Activated CD8-positive, alpha-beta memory T cell treated with anti-CD3 and anti-CD28 coated beads, Interleukin-2, amount 50 U/mL, for 24 hours (primary cell): ENCODE measurements at regions not wholly inside any gene's neighbourhood (a gene's known extent, or its start where the extent isn't known, plus 50 kb on each side); places are given as distances from the start of the nearest gene placed in this dataset.

Experiments
- DNase-seq: peaks from one replicate; pipeline ENCODE4 v3.0.0-alpha.2; 2020; ENCODE audit errors: extremely low read depth

DNA sequence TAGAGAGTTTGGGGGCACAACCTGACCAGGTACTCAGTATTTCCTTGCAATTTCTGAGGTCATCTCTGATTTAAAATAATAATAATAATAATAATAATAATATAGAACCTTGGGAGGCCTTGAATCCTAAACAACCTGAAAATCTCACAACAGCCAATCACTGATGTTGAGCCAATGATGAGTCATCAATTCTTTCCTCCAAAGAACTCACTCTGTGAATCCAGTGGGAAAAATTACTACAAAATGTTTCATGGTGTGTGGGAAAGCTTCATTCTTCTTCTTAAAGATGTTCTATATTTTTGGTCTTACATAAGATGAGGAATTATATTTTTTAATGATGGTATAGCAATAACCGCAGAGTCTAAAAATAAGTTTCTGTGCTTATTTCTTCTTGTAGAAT is 594.6 kb downstream of the EFNB2 start:
- no peak for DNase-seq

DNA sequence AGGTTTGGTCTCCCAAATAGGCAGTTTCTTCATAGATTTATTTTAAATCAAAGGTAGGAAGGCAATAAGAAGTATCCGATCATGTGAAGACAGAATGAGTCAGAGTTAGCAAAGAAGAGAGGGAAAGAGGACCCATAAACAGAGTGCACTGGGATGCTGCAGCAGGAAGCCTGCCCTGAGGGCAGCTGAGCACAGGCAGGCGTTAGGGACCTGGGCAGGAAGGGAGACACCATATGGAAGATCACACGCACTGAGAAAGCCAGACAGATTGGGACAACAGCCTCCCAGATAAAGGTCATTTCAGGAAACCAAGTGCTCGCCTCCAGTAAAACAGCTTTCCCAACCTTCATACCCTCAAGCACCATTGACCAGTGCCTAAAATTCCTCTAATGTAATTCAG is 598.0 kb downstream of the EFNB2 start:
- no peak for DNase-seq

DNA sequence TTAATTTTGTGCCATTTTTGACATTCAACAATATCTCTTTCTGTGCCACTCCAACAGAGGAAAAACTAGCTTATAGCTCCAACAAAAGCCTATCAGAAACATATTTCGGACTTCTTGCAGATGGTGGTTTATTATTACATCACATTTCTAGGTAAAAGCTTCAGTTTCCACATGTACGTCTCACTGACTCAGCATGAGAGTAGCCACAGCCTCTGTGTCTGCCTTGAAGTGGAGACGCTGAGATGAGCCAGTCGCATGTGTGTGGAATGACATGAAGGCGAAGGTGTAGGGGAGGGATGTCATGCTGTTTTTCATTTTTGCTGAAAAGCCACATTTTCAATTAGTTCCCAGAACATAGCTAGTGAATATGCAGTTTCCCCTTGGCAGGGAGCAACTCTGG is 598.6 kb downstream of the EFNB2 start:
- DNase-seq: no peak

DNA sequence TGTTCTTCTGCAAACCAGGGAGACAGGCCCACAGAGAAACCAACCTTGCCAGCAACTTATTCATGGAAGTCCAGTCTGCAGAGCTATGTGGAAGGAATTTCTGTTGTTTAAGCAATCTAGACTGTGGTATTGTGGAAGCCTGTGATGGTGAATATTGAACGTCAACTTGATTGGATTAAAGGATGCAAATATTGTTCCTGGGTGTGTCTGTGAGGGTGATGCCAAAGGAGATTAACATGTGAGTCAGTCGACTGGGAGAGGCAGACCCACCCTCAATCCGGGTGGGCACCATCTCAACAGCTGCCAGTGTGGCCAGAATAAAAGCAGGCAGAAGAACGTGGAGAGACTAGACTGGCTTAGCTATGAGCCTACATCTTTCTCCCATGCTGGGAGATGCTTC is 606.0 kb downstream of the EFNB2 start:
- no peak for DNase-seq

DNA sequence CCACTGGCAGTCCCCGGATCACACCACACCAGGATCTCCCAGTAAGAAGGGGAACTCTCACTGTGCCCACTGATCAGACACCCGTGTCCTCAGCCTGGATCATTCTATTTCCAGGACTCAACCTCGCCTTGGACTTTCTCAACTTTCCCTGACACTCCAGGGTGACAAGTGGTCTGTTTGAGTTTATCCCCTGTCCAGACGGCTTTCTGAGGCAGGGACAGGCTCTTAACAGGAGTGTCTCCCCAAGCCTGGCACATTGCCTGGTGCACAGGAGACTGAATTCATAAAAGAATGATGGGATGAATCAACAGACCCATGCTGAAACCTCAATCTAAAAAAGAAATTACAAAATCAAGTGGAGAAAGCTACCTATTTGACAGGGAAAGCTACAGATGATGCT is 606.6 kb downstream of the EFNB2 start:
- no peak for DNase-seq

DNA sequence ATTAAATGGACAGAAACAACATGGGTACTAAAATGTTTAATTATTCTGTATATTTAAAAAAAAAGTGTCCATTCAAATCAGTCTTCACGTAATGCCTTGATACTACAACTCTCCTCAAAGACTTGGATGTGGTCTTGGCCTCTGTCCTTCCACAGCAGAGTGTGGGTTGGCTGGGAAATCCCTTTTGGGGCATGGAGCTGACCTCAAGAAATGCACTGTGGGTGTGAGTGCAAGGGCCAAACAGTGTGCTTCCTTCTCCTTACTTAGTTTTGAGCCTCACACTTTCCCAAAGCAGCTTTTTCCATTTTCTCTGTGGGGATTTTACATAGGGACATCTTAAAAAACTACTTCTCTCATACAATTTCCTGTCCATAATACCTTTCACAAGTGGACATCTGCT is 607.4 kb downstream of the EFNB2 start:
- DNase-seq: no peak

DNA sequence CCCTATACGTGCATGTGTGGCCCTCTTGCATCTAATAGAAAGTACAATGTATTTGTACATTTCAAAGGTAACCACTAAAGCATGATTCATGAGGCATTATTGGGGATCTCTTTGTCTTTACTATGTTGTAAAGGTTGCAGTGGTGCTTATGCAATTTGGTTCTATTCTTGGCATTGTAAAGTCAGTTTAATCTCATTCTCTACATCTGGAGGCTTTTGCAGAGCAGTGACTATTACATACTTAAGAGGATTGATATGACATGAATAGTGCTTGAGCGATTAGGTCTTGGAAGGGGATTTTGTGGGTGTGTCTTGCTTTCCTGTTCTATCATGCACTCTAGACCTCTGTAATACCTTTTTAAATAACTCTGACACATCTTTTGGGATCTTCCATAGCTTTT is 610.0 kb downstream of the EFNB2 start:
- DNase-seq: no peak

DNA sequence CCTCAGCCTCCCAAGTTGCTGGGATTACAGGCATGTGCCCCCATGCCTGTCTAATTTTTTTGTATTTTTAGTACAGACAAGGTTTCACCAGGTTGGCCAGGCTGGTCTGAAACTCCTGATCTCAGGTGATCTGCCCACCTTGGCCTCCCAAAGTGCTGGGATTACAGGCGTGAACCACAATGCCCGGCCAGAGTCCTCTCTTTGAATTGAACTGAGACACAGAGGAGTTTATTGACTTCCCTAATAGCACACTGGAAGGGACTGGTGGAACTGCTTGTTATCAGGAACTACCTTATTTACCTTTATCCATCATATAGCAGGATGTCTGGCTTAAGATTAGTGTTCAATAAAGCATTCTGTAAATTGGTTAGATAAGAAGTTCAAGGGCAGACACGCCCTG is 613.8 kb downstream of the EFNB2 start:
- DNase-seq: no peak

DNA sequence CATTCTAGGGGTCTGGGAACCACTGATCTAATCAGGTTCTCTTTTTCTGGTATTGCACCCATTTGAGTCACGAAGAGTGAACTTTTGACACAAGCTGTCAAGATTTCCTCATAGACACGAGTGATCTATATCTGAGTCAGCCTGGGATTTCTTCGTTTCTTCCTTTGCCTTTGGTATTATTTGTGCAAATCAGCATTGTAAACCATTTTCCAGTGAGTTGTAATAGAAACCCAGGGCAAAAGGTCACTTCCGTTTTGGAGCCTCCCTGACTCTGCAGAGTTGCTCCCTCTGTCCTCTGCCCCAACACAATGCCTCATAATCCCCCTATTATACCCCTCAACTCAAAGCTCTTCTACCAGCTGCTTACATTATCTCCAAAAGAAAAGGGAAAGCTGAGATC is 615.1 kb downstream of the EFNB2 start:
- no peak for DNase-seq

DNA sequence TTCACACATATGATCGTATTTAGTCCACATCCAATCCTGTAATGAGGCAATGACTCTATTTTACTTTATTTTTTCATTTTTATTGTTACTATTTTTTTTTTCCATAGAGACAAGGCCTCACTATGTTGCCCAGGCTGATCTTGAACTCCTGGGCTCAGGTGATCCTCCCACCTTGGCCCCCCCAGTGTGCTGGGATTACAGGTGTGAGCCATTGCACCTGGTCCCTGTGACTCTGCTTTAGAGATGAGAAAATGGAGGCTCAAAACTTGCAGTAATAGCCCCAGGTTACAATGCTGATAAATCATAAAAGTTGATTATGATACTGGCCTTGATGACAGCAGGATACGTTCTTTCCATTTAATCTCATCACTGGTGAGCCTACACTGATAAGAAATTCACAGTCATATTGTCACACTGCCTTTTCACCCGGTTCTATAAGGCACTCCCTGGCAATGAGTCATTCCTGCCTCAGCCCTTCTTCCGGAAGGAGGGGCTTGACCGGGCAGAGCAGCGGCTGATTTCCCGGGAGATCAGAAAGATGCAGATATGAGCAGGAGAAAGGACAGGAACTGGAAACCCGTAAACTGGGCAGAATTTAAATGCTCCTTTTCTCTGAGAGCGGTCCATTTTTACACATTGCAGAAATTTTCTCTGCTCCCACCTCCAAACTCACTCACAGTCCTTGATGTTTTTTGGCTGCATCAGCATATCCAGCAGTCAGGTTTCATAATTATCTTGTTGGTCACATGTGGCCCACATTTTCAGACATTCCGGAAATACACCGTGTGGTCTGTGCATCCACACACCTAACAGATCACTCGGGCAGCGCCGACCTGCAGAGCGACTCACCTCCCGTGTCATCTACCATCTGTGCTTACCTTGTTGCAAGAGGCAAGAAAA is 616.4 kb downstream of the EFNB2 start:
- no peak for DNase-seq

DNA sequence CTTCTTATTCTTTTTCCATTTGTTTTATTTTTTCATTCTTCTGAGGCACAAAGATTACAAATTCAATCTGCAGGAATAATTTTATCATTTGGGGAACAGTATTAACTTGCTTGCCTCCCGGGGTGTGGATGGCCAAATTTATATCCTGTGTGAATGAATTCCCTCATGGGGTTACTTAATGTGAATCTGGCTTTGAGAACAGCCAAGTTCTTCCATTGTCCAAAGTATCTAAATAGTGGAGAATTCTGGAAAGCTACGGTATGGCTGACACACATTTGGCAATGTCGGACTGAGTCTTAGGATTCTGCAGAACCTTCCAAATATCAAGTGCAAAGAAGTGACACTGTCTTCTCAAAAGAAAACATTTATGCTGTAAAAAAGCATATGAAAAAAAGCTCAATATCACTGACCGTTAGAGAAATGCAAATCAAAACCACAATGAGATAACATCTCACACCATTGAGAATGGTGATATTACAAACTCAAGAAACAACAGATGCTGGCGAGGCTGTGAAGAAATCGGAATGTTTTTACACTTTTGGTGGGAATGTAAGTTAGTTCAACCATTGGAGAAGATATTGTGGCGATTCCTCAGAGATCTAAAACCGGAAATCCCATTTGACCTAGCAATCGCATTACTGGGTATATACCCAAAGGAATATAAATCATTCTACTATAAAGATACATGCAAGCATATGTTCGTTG is 620.2 kb downstream of the EFNB2 start:
- no peak for DNase-seq

DNA sequence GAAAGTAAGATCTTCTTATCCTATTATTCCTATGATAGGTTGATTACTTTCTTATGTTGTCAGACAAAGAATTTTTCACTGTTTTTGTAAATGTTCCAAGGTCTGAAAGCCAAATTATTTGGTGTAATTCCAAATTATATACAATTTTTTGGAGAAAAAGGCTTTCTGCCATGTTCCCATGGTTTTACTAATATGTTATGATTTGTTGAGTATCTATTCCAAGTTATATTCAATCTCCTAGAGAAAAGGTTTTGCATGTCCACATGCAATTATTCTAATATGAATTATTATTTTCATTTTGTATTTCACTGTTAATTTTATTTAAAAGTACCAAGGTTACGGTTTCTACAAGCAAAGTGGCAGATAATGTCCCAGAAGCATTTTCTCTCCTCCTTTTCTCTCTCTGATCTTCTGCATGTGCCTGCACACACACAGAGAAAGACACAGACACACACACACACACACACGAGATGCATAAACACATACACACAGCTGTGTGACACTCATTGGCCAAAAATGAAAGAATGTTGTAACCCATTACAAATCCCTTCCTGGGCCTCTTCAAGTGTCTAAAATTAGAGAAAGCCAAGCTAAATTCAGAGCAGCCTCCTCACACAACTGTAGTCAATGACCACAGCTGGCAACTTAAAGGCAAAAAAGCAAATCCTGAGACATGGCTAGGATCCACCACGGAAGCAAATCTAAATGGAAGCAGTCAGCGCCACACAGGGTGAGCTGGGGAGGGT is 621.0 kb downstream of the EFNB2 start:
- no peak for DNase-seq

DNA sequence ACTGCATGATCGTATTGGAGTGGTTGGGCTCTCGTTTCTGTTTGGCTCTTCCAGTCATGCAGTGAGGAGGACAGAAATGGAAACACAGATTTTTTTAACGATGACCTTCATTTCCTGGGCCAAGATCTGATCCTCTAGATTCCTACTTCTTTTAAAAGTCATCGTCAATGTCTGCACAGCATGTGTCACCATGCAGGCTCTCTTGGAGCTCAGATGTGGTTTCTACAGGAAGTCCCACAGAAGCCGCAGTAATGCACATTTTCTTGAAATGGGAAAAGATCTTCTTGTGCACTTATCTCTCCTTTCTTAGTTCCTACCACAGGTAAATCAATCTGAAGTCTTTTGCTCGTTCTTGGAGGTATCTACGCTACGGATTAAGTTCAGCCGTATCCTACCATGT is 626.9 kb downstream of the EFNB2 start:
- DNase-seq: no peak

DNA sequence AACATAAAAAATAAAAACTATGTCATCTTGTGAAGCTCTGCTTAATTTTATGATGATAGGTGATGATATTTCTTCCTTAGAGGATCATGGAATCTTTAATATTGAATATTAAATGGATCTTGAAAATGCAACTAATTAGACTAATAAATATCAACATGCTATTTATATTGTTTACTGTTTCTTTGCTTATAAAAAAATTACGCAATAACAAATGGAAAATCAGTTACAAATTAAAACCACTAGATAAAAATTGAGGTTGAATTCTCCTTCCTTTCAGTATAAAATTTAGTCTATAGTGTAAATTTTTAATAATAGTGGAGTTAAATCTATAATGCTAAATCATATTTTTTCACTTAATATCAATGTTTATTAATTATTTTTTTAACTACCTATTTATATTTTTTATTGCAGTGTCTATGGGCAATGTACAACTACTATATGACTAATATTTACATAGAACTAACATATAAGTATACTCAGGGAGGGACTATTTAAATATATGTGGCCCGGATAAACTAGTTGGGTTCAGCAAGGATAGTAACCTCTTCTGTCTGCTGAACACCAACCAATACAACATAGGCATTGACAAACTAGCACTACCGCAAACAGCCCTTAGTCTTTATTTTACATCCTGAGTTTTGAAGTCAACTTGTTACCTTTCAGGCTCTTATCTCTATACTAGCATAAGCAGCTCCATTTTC is 628.0 kb downstream of the EFNB2 start:
- DNase-seq: no peak

DNA sequence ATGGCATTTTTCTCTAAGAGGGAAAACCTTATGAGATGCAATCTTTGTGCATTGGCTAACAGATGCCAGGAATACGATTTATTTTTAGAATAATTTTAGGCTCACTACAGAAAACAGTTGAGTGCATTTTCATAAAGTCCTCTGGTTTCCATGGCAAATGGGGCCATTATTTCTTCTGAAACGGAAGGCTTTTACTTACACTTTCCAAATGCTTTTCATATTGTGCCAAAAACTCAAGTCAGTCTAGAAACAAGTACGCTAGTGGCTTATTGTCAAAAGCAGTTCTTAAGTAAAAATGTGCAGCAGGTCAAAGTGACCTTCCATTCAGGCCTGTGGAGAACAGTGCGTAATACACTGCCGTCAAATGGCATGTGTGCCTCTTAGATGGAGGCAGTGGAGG is 628.7 kb downstream of the EFNB2 start:
- DNase-seq: no peak

DNA sequence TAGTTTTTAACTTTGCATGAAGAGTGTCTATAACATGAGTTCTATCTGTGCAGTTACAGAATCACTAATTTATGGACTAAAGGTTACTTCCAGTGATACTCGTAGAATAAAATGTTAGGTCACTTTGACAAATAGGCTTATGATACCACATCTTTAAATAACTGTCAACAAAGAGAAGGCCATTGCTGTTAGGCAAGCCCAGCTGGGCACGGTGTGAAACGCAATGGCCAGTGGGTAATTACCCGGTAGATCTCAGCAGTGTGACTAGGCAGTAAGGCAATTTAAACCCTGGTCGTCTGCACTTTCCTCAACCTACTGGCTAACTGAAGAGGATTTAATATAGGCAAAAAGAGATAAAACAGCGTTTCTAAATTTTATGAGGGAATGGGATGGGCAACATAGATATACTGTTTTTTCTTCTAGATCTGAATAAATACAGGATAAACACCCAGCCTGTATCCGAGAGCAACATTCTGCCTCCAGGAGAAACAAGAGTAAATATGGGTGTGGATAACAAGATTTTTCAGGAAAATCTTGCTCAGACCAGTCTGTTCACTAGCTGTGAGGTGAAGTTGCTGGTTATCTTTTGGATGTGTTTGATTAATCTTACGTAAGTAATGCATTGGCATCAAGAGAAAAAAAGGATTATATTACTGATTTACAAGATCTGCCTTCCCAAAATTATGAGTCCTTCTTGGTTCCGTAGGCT is 631.3 kb downstream of the EFNB2 start:
- no peak for DNase-seq

DNA sequence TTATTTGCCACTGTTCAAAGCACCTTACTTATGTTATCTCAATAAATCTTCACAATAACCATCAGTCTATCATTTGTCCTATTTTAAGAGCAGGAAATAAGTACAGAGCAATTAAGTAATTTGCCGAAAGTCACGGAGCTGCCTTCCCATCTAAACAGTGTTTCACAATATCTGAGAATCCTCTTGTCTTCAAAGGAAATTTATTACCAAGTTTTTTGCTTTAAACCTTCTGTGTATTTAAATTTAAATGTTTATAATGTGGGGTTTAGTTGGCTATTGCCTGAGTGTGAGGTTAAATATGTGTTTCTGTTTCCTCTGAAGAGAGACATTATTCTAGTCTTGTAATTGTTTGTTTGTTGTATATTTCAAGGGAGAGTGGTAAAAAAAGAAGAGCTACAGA is 633.1 kb downstream of the EFNB2 start:
- DNase-seq: no peak

DNA sequence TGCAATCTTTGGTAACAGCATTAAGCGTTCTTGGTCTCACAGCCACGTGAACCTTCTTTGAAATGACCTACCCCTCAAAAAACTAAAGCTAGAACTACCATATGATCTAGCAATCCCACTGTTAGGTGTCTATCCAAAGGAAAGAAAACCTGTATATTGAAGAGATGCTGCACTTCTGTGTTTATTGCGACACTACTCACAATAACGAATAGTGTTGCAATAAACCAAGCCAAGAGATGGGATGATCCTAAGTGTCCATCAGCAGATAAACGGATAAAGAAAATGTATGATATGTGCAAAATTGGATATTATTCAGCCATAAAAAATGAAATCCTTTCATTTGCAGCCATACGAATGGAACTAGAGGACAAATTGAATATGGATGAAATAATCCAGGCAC is 637.9 kb downstream of the EFNB2 start:
- DNase-seq: no peak

DNA sequence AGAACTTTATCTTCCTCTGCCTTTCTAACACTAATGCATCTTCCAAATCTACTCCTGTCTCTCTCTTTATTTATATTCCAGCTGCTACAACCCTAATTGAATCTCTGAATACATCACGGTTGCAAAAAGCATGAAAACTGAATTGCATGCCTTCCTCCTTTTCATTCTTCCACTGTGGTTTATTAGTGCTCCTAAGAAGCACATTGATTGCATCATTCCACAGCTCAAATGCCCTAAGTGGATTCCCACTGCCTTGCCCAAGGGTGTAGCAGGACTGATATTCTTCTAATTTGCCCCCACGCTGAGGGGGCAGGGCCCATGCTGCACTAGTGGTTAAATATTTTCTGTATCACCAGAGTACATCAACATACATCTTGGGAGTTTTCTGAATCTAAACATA is 640.8 kb downstream of the EFNB2 start:
- DNase-seq: no peak

DNA sequence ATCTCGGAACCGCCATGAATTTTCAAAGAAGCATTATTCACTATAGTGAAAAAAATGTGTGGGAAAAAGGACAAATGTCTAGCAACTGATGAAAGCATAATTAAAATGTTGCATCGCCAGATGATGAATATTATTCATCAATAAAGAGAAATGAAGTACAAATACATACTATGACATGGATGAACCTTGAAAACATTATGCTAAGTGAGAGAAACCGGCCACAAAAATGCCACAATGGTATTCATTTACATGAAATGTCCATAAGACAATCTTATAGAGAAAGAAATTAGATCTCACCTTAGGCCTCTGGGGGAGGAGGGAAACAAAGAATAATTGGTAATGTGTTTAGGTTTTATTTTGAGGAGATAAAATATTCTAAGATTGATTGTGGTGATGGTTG is 645.0 kb downstream of the EFNB2 start:
- DNase-seq: no peak

DNA sequence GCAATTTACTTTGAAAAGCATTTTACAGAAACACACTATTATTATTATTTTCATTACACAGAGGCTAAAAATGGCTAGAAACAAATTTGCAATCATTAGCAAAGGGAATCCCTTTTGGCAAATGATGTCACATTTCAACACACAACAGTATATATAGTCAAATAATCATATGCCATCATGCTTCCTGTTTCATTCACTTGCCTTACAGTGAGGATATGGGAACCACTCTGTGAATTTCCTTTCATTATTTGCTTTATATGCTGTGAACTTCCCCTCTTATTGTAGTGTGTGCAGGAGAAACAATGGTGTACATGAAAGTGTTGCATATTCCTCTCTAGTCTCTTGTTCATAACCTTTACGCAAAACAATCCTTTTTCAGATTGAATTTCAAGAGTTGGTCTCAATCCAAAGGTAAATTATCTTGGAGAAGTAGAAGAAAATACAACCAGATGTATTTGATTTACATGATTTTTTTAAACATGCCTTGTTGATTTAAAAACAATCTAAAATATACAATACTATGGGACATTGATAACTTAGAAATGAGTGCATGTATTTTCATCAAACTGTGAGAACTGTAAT is 657.3 kb downstream of the EFNB2 start:
- DNase-seq: no peak
